Stimulated activated CD4-positive, alpha-beta T cell treated with anti-CD3 and anti-CD28 coated beads, TNF-alpha, amount 100 ng/mL, for 24 hours (primary cell): ENCODE measurements at regions not wholly inside any gene's neighbourhood (a gene's known extent, or its start where the extent isn't known, plus 50 kb on each side); places are given as distances from the start of the nearest gene placed in this dataset.
"Not testable (repeated sequence)": the region's sequence is repeated elsewhere in the genome, so short reads cannot be mapped to it uniquely, and the experiment has no call there.

ENCODE experiments used
- DNase-seq, 3 experiments: peaks; one replicate each; pipeline ENCODE4 v3.0.0-alpha.2; 2020; ENCODE audit warnings: low read depth in 3 of 3

DNA sequence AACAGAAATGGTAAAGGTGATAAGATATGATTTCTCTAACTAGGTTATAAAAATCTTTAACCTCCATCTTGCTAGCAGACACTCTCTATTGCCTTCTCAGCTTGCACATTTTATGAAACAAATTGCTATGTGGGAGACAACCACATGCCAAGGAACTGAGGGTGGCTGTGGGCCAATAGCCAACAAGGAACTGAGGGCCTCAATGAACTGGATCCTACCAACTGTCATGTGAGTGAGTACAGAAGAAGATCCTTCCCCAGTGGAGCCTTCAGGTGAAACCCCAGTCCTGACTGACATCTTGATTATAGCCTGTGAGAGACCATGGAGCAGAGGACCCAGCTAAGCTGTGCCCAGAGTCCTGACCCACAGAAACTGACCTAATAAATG is 129.2 kb upstream of the LRIG1 start:
- DNase-seq = no peak

- no peak for DNase-seq
Observed at GRCh38 chr3:66633402-66634381, 132.9 kb upstream of the LRIG1 start.

- no peak for DNase-seq
Observed at GRCh38 chr3:66638717-66639116, 137.9 kb upstream of the LRIG1 start.

DNA sequence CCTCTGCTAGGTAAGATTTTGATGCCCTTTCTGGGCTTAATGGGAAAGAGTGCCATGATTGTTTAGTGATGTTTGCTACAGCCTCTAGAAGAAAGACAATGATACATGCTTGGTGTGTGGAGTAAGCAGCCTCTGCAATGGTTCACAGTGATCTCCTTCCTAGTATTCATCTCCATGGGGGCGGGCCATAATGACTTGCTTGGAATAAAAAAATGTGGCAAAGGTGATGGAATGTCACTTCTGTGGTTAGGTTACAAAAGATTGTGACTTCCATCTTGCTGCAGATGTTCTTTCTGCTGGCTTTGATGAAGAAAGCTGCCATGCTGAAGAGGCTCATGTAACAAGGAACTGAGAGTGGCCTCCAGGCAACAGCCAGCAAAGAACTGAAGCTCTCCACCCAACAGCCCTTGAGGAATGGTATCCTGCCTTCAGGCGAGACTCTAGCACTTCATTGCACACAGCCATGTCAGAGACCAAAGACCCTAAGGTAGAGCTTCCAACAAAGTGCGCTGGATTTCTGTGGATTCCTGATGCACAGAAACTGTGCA is 139.1 kb upstream of the LRIG1 start:
- DNase-seq = no peak

DNA sequence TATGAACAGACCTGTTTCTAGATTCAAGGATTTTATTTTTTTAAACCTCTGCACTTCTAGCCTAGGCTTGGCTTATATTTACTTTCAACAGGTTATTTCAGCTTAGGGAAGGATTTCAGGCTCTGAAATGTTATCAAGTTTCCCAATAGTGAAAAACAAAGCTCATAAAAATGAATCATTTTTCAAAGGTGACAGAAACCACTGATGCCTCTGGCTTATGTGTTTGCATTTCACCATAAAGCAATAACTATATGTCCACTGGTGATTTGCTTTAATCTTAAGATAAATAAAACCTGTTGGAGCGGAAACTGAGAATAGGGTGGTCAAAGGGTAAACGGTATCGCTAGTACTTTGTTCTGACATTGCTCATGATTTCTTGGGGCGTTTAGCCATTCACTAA is 141.2 kb upstream of the LRIG1 start:
- no peak for DNase-seq

GRCh38 chr3:66642484-66642883 is 141.7 kb upstream of the LRIG1 start:
- DNase-seq = no peak

DNA sequence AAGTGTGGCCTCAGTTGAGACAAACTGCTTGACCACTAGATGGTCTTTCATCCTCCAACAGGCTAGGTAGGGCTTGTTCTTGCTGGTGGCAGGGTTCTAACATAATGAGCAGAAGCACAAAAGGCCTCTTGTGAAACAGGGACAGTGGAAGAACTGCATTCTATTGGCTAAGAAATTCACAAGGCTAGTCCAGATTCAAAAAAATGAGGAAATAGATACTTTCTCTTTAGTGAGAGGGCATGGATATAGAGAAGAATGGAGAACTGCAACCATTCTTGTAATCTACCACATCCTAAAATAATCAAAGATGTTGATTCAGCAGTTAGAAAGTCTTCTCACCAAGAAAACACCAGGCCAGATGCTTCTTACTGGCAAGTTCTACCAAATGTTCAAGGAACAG is 143.7 kb upstream of the LRIG1 start:
- no peak for DNase-seq

DNA sequence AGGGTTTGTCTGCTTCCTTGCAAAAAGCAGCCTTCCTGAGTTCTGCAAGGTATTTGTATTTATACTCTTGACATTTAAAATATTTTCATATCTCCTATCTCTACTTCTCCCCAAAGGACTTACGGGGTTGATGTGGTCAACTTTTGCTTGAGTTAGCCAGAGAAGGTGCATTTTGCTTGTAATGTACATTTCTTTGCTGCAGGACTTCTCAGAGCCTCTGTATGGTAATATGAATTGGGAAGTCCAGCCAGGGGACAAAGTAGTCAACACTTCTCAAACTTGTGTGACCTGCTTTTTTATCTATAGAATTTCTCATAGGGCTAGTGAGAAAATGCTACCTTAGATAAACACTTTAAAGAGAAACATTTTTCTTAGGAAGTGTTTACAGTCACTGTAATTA is 148.2 kb upstream of the LRIG1 start:
- no peak for DNase-seq

DNA sequence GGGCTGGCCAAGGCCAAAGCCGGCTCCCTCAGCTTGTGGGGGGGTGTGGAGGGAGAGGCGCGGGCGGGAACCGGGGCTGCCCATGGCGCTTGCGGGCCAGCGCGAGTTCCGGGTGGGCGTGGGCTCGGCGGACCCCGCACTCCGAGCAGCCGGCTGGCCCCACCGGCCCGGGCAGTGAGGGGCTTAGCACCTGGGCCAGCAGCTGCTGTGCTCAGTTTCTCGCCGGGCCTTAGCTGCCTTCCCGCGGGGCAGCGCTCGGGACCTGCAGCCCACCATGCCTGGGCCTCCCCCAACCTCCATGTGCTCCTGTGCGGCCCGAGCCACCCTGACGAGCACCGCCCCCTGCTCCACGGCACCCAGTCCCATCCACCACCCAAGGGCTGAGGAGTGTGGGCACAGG is 150.7 kb upstream of the LRIG1 start:
- DNase-seq = not testable (repeated sequence)

DNA sequence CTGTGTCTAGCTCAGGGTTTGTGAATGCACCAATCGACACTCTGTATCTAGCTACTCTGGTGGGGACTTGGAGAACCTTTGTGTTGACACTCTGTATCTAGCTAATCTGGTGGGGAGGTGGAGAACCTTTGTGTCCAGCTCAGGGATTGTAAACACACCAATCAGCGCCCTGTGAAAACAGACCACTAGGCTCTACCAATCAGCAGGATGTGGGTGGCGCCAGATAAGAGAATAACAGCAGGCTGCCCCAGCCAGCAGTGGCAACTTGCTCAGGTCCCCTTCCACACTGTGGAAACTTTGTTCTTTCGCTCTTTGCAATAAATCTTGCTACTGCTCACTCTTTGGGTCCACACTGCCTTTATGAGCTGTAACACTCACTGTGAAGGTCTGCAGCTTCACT is 151.3 kb upstream of the LRIG1 start:
- not testable (repeated sequence) for DNase-seq

GRCh38 chr3:66655044-66655443 is 154.2 kb upstream of the LRIG1 start:
- no peak for DNase-seq

DNA sequence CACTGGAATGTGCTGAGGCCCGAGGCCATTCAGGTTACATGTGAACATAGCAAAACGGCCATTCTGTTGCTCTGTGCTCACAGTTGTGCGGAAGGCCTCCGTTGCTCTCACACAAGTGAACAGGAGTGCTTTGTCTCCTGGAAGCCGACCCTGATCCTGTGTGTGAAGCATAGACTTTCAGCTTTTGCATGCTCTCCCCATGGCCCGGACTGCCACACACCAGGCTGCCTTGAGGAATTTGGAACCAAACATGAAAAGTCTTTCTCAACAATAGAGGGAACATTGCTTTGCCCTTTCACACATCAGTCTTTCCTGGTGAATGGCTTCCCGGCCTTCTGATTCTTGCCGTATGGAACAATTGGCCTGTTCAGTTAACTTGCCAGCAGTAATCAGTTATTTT is 154.8 kb upstream of the LRIG1 start:
- no peak for DNase-seq

DNA sequence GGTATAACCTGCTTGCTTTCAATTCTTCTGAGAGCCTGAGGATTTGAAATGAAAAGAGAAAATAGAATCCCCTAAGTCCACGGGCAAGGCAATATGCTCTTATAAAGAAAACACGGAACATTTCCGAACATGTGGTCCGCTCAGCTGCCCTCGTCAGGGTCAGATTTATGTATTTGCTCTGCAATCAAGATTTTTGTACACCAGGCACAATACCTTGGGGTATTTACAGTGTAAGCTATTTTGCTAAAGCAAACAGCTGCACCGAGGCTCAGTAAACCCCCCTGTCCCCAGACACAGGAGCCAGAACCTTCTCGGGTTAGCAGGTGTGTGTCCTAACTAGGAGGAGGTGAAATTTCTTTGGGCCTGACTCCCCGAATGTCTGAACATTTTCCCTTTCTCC is 155.8 kb upstream of the LRIG1 start:
- no peak for DNase-seq

DNA sequence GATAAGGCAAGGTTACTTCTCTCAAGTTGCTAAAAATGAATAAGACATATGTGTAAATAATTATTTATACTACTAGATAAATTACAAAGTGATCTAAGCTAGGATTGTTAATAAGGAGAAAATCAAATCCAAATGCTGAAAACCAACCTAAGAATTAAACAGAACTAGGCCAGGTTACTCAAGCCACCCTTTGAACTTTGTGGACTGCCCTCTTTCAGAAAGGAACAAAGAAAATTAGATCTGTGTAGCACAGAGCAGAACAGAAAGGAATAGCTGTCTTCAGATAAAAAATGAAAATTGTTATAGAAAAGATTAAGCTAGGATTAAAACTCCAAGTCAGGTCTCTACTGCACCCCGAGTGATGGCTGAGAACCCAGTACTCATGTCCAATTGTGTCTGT is 158.2 kb upstream of the LRIG1 start:
- DNase-seq = no peak

GRCh38 chr3:66661628-66662027 is 160.8 kb upstream of the LRIG1 start:
- no peak for DNase-seq

DNA sequence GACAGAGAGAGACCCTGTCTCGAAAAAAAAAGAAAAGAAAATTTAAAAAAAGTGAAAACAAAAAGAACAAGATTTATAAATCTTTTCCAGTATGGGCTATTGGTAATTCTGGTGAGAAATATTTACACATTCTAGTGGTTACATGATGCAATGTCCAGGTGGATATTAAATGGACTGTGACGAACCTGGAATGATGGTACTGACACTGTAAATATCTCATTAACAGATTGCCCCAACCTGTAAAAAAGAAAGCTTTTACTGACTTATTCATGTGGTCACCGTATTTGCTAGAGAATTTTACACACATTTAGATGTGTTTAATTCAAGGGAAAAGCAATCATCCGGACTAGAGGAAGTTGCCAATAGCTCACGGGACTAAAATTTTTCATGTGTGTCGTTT is 162.1 kb upstream of the LRIG1 start:
- no peak for DNase-seq

- no peak for DNase-seq
Observed at GRCh38 chr3:66665021-66665695, 164.3 kb upstream of the LRIG1 start.

DNA sequence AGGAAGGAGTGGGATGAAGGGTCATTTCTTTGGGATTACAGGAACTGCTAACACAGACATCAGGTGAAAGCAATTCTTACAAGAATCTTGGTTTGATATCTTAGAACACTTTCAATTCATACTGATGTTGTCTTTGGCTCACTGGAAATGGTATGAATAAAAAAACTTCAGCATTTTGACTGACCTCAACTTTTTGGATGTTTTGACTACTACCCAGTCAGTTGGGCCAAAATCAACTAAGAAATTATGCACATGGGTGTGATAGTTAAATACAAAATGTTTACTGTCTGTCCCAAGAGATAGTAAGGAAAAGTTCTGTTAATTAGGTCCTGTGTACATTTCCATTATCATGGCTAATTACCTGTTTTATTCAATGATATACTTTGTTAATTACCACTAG is 165.5 kb upstream of the LRIG1 start:
- no peak for DNase-seq

DNA sequence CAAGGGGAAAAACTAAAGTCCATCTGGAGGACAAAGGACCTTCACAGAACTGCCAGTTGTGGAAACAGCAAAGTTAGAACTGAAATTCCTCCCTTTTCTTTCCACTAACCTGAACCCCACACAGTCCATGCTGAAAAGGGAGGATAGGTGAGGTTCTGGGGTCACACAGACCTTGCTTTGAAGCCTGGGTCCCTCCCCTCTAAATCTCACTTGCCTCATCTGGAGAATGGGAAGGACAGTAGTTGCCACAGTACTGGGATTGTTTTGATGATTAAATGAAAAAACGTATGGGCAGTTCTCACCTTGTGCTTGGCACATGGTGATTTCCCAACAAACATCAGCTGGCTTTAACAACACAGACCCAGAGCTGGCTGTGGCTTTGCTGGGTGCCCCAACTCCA is 166.4 kb upstream of the LRIG1 start:
- DNase-seq = no peak

DNA sequence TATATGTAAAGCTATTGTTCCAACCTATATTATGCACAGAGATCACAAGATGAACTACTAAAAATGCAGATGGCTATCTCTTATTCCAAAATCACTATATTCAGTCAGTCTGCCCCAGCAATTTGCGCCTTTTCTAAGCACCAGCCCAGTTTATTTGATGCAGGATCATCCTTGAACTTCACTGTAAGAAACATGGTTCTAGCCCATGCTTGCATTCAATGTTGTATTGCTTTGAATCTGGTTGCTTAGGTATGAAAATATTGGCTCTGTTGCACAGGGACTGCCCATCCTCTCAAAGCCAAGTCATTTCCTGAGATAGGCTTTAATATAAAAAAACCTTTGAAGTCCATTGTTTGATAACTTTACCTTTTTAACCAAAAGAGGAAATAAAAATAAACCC is 170.5 kb upstream of the LRIG1 start:
- no peak for DNase-seq

DNA sequence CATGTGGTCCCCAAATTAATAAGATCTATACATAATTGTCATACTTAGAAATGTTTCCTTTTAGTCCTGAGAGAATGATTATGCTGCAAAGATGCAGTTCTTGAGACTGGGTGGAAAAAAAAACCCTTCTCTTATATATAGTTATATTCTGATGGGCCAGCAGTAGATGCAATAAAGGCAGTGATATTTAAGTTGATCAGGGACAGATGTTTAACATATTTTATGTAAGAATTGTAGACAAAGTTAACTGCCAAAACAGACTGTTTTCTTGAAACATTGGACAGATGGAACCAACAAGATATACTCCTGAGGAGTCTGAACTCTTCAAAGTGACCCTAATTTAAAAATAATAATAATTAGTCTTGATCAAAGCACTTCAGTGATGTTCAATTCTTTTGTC is 172.0 kb upstream of the LRIG1 start:
- DNase-seq = no peak

DNA sequence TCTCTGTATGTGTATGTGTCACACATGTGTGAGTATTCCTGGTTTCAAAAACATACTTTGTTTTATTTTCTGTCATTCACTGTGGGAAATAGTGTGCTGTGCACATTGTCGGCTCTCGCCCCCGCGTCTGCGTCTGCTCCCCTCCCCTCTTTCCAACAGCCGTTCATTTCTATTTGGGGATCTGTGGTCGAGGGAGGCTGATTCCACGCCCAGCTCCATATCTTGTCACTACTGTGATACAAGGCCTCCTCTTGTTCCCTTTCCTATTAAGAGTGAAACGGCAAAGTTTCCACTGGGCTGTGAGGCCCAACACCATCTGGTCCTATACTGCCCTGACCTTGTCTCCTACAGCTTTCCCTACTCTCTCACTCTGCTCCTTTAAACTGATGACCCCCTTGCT is 172.5 kb upstream of the LRIG1 start:
- no peak for DNase-seq

DNA sequence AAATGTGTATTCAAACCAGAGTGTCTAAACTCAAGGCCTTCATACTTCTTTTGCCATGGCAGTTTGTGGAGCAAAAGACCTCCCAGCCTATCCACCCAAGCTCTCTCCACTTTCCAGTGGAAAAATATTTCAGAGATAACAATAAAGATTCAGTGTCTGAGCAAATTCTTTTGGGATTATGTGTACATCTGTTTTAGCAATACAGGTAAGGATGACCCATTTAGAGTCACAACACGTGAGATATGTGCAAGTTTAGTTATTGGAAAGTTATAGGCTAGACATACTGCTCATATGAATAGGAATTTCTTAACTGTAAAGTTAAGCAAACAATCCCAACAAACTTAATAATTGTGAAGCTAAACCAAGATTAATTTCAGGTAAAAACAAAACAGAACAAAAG is 174.5 kb upstream of the LRIG1 start:
- DNase-seq = no peak
